ENCODE measurements at regions not wholly inside any gene's neighbourhood (a gene's known extent, or its start where the extent isn't known, plus 50 kb on each side); places are given as distances from the start of the nearest gene placed in this dataset.

DNA sequence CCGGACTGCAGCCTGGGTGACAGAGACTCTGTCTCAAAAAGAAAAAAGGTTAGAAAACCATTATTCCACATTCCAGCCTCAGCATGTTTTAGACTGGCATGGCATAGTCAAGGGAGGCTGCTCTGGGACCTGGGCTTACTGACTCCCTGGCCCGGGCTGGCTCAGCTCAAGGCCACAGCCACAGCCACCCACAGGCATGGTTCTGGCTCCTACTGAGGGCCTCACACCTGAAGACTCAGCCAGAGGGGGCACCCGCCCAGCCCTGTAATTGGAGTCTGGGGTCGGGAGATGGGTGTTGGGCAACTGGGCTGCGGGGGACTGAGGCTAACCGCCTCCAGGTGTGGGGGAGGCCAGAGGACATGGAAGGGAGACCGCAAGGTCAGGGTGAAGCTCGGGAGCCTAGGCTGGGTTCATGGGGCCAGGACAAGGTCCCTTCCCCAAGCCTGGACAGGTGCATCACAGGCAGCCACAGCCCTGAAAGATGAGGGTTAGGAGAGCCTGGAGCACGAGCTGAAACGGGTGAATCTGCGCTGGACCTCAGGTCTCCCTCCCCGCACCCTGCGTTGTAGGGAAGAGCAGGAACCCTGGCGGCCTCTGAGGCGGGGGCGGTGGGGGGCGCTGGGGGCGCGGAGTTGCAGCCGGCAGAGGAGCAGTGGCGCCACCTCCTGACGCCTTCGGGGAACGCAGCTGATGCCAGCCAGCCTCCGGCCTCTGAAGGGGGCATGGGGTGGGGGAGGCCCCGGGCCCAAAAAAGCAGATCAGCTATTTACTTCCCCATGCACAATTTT is 67.7 kb upstream of the SRSF6 start:
- TF ChIP-seq POLR2A (IDR thresholded peaks at IDR 0.05), result no peak
- TF ChIP-seq EP300 (IDR thresholded peaks at IDR 0.05), result no peak
